ENCODE measurements at regions not wholly inside any gene's neighbourhood (a gene's known extent, or its start where the extent isn't known, plus 50 kb on each side); places are given as distances from the start of the nearest gene placed in this dataset.
A peak's percentile ranks its signal among the peaks of the same experiment; 100 is the strongest.
"Not testable (repeated sequence)": the region's sequence is repeated elsewhere in the genome, so short reads cannot be mapped to it uniquely, and the experiment has no call there.

DNA sequence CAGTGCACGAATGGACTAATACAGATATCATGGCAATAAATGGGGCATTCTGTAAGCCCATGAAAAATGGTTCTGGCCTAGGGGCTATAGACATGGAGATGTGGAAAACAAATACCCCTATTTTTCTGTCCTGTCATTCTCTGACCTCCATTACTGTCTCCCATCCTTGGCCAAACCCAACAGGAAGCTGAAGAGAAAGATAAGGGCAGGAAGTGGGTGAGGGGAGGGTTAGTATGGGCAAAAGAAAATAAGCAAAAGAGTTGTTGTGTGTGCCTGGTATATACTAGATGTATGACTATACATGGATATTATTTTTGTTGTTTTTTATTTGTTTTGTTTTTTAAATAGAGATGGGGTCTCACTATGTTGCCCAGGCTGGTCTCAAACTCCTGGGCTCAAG, 339.3 kb downstream of the PCNX1 start:
- intact Hi-C loops (cut with DNase I; ENCODE audit: low total_unique reads) = no loop called here
- DNase-seq = no peak
- H3K27ac ChIP-seq = no peak overlapping the region
- H3K4me1 ChIP-seq = peaks cover 0 to 32% (median 23%) of the 10 kb centered on the region in 4 donors
- no peaks in the 10 kb centered on the region for H3K36me3 ChIP-seq
- H3K4me3 ChIP-seq = no peak overlapping the region
- no peaks in the 10 kb centered on the region for H3K27me3 ChIP-seq
- TF ChIP-seq, protein P1, sequence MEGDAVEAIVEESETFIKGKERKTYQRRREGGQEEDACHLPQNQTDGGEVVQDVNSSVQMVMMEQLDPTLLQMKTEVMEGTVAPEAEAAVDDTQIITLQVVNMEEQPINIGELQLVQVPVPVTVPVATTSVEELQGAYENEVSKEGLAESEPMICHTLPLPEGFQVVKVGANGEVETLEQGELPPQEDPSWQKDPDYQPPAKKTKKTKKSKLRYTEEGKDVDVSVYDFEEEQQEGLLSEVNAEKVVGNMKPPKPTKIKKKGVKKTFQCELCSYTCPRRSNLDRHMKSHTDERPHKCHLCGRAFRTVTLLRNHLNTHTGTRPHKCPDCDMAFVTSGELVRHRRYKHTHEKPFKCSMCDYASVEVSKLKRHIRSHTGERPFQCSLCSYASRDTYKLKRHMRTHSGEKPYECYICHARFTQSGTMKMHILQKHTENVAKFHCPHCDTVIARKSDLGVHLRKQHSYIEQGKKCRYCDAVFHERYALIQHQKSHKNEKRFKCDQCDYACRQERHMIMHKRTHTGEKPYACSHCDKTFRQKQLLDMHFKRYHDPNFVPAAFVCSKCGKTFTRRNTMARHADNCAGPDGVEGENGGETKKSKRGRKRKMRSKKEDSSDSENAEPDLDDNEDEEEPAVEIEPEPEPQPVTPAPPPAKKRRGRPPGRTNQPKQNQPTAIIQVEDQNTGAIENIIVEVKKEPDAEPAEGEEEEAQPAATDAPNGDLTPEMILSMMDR (IDR thresholded peaks at IDR 0.05) = no peak
- H3K9me3 ChIP-seq = no peaks in the 10 kb centered on the region

DNA sequence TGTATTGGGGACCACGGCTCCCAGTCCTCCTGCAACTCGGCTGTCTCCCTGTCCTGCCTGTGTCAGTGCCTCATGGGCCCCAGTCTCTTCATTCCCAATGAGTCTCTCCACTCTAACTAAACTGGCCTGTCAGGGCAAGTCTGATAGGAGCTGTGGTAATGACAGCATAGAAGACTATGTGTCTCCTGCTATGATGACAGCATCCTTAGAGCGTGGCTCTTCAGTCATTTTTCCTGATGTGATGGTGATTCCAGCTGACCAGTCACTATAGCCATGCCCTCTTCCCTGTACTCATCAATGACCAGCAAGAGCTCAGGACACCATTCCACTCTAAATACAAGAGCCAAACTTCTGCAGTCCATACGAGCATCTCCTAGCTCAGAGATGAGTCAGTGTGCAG, 339.8 kb downstream of the PCNX1 start:
- no peaks in the 10 kb centered on the region for H3K36me3 ChIP-seq
- DNase-seq = no peak
- H3K4me1 ChIP-seq = peaks cover 0 to 26% (median 17%) of the 10 kb centered on the region in 4 donors
- intact Hi-C loops (cut with DNase I; ENCODE audit: low total_unique reads) = no loop called here
- H3K27ac ChIP-seq = no peak overlapping the region
- no peaks in the 10 kb centered on the region for H3K27me3 ChIP-seq
- no peak overlapping the region for H3K4me3 ChIP-seq
- H3K9me3 ChIP-seq = no peaks in the 10 kb centered on the region
- TF ChIP-seq, protein P1 (IDR thresholded peaks at IDR 0.05) = no peak

DNA sequence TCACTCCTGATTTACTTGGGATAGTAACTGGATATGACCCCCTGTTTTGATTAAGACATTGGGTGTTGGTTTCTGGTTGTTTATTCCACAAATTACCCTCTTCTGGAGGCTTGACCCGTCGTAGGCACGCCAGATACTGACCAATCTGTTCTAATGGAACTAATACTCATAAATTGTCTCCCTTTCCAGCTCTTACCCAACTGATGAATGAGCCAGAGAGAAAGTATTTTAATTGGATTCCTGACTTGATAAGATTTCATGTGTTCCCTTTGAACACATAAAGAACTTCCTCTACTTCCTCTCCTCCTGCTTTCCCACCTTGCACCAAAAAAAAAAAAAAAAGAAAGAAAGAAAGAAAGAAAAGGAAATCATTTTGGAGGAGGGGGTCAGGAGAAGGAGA, 340.9 kb downstream of the PCNX1 start:
- Histone ChIP-seq H3K4me1 (peaks cover 0 to 15% (median 7%) of the 10 kb centered on the region in 4 donors), H3K27me3 (no peaks in the 10 kb centered on the region), H3K27ac (no peak overlapping the region), H3K36me3 (no peaks in the 10 kb centered on the region), H3K9me3 (no peaks in the 10 kb centered on the region), H3K4me3 (no peak overlapping the region)
- DNase-seq = no peak
- TF ChIP-seq, protein P1 (IDR thresholded peaks at IDR 0.05) = no peak
- intact Hi-C loops (cut with DNase I; ENCODE audit: low total_unique reads) = no loop called here

DNA sequence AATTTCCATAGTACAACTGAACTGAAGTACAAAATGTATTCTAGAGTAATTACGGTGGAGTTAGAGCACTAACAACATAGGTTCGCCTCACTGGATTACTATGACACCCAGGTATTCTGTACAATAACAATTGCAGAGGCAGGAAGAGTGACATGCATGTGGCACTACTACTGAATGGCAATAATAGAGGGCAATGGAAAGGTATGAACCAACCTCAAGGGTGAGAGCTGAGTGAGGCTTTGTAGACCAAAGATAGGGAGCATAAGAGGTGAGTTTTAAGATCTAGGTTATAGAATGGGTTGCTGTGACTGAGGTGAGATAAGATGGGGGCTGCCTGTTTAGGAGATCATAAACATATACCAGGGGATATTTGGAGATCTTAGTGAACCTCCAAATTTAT, 343.1 kb downstream of the PCNX1 start:
- no peak overlapping the region for H3K27ac ChIP-seq
- no peaks in the 10 kb centered on the region for H3K4me1 ChIP-seq
- H3K4me3 ChIP-seq = no peak overlapping the region
- intact Hi-C loops (cut with DNase I; ENCODE audit: low total_unique reads) = no loop called here
- DNase-seq = no peak
- no peaks in the 10 kb centered on the region for H3K36me3 ChIP-seq
- no peaks in the 10 kb centered on the region for H3K9me3 ChIP-seq
- H3K27me3 ChIP-seq = no peaks in the 10 kb centered on the region
- TF ChIP-seq, protein P1 (IDR thresholded peaks at IDR 0.05) = no peak

DNA sequence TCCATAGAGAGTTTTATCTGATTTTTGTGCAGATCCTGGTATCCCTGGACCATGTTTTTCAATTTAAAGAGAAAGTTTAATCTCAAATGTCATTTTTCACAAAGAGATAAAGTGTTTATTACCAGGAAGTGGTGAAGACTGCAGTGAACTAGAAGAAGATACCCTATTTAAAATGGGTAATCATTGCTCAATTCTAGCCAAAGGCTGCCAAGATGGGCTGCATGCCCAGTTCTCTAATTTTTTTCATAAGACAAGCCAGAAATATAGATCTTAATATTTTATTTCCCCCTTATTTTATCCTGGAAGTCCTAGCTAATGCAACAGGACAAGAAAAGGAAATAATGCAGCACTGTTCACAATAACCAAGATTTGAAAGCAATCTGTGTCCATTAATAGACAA, 343.5 kb downstream of the PCNX1 start:
- no peak overlapping the region for H3K27ac ChIP-seq
- H3K4me1 ChIP-seq = no peaks in the 10 kb centered on the region
- intact Hi-C loops (cut with DNase I; ENCODE audit: low total_unique reads) = no loop called here
- no peak for DNase-seq
- no peak overlapping the region for H3K4me3 ChIP-seq
- H3K36me3 ChIP-seq = no peaks in the 10 kb centered on the region
- TF ChIP-seq, protein P1 (IDR thresholded peaks at IDR 0.05) = no peak
- no peaks in the 10 kb centered on the region for H3K9me3 ChIP-seq
- no peaks in the 10 kb centered on the region for H3K27me3 ChIP-seq

DNA sequence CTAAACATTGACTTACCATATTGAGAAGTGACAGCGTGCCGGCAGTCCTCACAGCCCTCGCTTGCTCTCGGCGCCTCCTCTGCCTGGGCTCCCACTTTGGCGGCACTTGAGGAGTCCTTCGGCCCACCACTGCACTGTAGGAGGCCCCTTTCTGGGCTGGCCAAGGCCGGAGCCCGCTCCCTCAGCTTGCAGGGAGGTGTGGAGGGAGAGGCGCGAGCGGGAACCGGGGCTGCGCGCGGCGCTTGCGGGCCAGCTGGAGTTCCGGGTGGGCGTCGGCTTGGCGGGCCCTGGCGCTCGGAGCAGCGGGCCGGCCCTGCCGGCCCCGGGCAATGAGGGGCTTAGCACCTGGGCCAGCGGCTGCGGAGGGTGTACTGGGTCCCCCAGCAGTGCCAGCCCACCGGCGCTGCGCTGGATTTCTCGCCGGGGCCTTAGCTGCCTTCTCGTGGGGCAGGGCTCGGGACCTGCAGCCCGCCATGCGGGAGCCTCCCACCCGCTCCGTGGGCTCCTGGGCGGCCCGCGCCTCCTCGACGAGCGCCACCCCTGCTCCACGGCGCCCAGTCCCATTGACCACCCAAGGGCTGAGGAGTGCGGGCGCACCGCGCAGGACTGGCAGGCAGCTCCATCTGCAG, 346.9 kb downstream of the PCNX1 start:
- Histone ChIP-seq H3K4me3 (peak overlapping the region in 1 of 2 donors; percentile 40), H3K9me3 (peaks cover 0 to 10% (median under 1%) of the 10 kb centered on the region in 3 donors)
- H3K27ac ChIP-seq; H3K4me1 ChIP-seq; DNase-seq; H3K36me3 ChIP-seq; H3K27me3 ChIP-seq; intact Hi-C loops (cut with DNase I; ENCODE audit: low total_unique reads): not testable (repeated sequence)

Data from tibial artery (tissue), 4 donors.